Mesenchymal stem cell (in vitro differentiated cells and primary cell): ENCODE measurements at regions not wholly inside any gene's neighbourhood (a gene's known extent, or its start where the extent isn't known, plus 50 kb on each side); places are given as distances from the start of the nearest gene placed in this dataset.

Source experiments
- DNase-seq: peaks from one replicate; pipeline ENCODE4 v3.0.0-alpha.2; 2013
- H2AFZ ChIP-seq: one replicate; pipeline ENCODE4 v1.6.1; 2013; ENCODE audit warnings: low read depth, mild to moderate bottlenecking, control low read depth, inconsistent platforms, low read length, moderate library complexity
- H2AK5ac ChIP-seq: 2 replicates; pipeline ENCODE4 v1.6.1; 2013; ENCODE audit warnings: low read length, moderate library complexity, mild to moderate bottlenecking, inconsistent platforms; ENCODE audit not compliant: severe bottlenecking
- H2BK120ac ChIP-seq: one replicate; pipeline ENCODE4 v1.6.1; 2013; ENCODE audit warnings: low read depth, mild to moderate bottlenecking, inconsistent platforms, low read length, moderate library complexity
- H2BK12ac ChIP-seq, 2 experiments: one replicate each; pipeline ENCODE4 v1.6.1; 2013; ENCODE audit warnings: inconsistent platforms in 2 of 2, low read length in 2 of 2, mild to moderate bottlenecking in 2 of 2, moderate library complexity in 2 of 2, control low read depth in 1 of 2
- H2BK15ac ChIP-seq: one replicate; pipeline ENCODE4 v1.6.1; 2013; ENCODE audit warnings: mild to moderate bottlenecking, low read depth, inconsistent platforms; ENCODE audit not compliant: poor library complexity, severe bottlenecking
- H2BK5ac ChIP-seq: 2 replicates; pipeline ENCODE4 v1.6.1; 2013; ENCODE audit warnings: low read depth, mild to moderate bottlenecking, low read length, control low read depth, inconsistent platforms; ENCODE audit not compliant: poor library complexity, severe bottlenecking
- H3K14ac ChIP-seq, 2 experiments: one replicate each; pipeline ENCODE4 v1.6.1; 2013; ENCODE audit warnings: inconsistent platforms in 2 of 2, low read length in 2 of 2, control low read depth in 1 of 2, mild to moderate bottlenecking in 1 of 2, moderate library complexity in 1 of 2
- H3K18ac ChIP-seq, 2 experiments: one replicate each; pipeline ENCODE4 v1.6.1; 2013; ENCODE audit warnings: inconsistent platforms in 2 of 2, low read length in 2 of 2, control low read depth in 1 of 2, low read depth in 1 of 2, mild to moderate bottlenecking in 1 of 2
- H3K23ac ChIP-seq, 2 experiments: one replicate each; pipeline ENCODE4 v1.6.1; 2013; ENCODE audit warnings: inconsistent platforms in 2 of 2, low read length in 2 of 2, mild to moderate bottlenecking in 2 of 2, moderate library complexity in 2 of 2, control low read depth in 1 of 2
- H3K27ac ChIP-seq: 2 replicates; pipeline ENCODE4 v1.5.1; 2013; ENCODE audit warnings: mild to moderate bottlenecking, moderate library complexity, low read length, control low read depth, inconsistent platforms; ENCODE audit not compliant: poor library complexity, severe bottlenecking
- H3K27me3 ChIP-seq, 2 experiments: 2 replicates each; pipeline versions ENCODE4 v1.6.1 to v1.7.0; 2013; ENCODE audit warnings: low read length in 2 of 2, mild to moderate bottlenecking in 2 of 2, moderate library complexity in 2 of 2, control low read depth in 1 of 2, inconsistent platforms in 1 of 2; ENCODE audit not compliant: control insufficient read depth in 1 of 2, insufficient read depth in 1 of 2
- H3K36me3 ChIP-seq, 2 experiments: 2 replicates each; pipeline versions ENCODE4 v1.6.1 to v1.7.0; 2013; ENCODE audit warnings: low read length in 2 of 2, control low read depth in 1 of 2, inconsistent platforms in 1 of 2, low read depth in 1 of 2, mild to moderate bottlenecking in 1 of 2; ENCODE audit not compliant: insufficient read depth in 2 of 2, control insufficient read depth in 1 of 2
- H3K4ac ChIP-seq, 2 experiments: one replicate each; pipeline ENCODE4 v1.6.1; 2013; ENCODE audit warnings: inconsistent platforms in 2 of 2, low read length in 2 of 2, mild to moderate bottlenecking in 2 of 2, moderate library complexity in 2 of 2, control low read depth in 1 of 2, low read depth in 1 of 2
- H3K4me1 ChIP-seq: 2 replicates; pipeline ENCODE4 v1.6.1; 2013; ENCODE audit warnings: low read depth, low read length, control low read depth; ENCODE audit not compliant: control insufficient read depth, insufficient read depth
- H3K4me2 ChIP-seq: 2 replicates; pipeline ENCODE4 v1.6.1; 2013; ENCODE audit warnings: low read length, mild to moderate bottlenecking, inconsistent platforms; ENCODE audit not compliant: poor library complexity, severe bottlenecking
- H3K4me3 ChIP-seq, 2 experiments: 2 replicates each; pipeline versions ENCODE4 v1.5.1 to v1.7.0; 2013; ENCODE audit warnings: low read length in 2 of 2, mild to moderate bottlenecking in 2 of 2, control low read depth in 1 of 2, low read depth in 1 of 2; ENCODE audit not compliant: insufficient read depth in 1 of 2
- H3K79me1 ChIP-seq: replicated peaks from 2 replicates; pipeline ENCODE4 v1.6.1; 2013; ENCODE audit warnings: mild to moderate bottlenecking, control low read depth, low read length, inconsistent platforms; ENCODE audit not compliant: poor library complexity, severe bottlenecking
- H3K9ac ChIP-seq: 2 replicates; pipeline ENCODE4 v1.7.0; 2013; ENCODE audit warnings: mild to moderate bottlenecking, low read length, moderate library complexity
- H3K9me3 ChIP-seq: 2 replicates; pipeline ENCODE4 v1.7.0; 2013; ENCODE audit warnings: mild to moderate bottlenecking, low read length; ENCODE audit not compliant: control insufficient read depth
- H4K8ac ChIP-seq: one replicate; pipeline ENCODE4 v1.6.1; 2013; ENCODE audit warnings: inconsistent platforms, mild to moderate bottlenecking, low read length, moderate library complexity
- H4K91ac ChIP-seq: one replicate; pipeline ENCODE4 v1.6.1; 2013; ENCODE audit warnings: mild to moderate bottlenecking, low read length, inconsistent platforms
- WGBS: methylation state at CpG from one replicate; pipeline ENCODE4 v1.1.7; 2013; ENCODE audit warnings: mixed read lengths; 5-methylcytosine and 5-hydroxymethylcytosine counted together

- H3K27me3 ChIP-seq: peaks cover 30 to 59% of the 10 kb centered on the region in 2 experiments
- no peak overlapping the region for H3K14ac ChIP-seq
- no peak overlapping the region for H4K91ac ChIP-seq
- no peak overlapping the region for H3K9ac ChIP-seq
- no peak overlapping the region for H2BK5ac ChIP-seq
- H2AFZ ChIP-seq: no peak overlapping the region
- H3K79me1 ChIP-seq: no peaks in the 10 kb centered on the region
- H2BK12ac ChIP-seq: no peak overlapping the region
- H3K18ac ChIP-seq: no peak overlapping the region
- H3K27ac ChIP-seq: no peak overlapping the region
- H3K4me3 ChIP-seq: no peak overlapping the region
- H4K8ac ChIP-seq: no peak overlapping the region
- no peak overlapping the region for H3K23ac ChIP-seq
- no peak overlapping the region for H3K4ac ChIP-seq
- H3K4me1 ChIP-seq: no peaks in the 10 kb centered on the region
- no peak overlapping the region for H2BK15ac ChIP-seq
- H3K9me3 ChIP-seq: no peaks in the 10 kb centered on the region
- H3K36me3 ChIP-seq: no peaks in the 10 kb centered on the region
- H3K4me2 ChIP-seq: no peak overlapping the region
- WGBS: 100% methylated on average over 1 of the region's 2 CpGs
- H2AK5ac ChIP-seq: no peak overlapping the region
- H2BK120ac ChIP-seq: no peak overlapping the region
- DNase-seq: no peak
Observed at GRCh38 chr11:20248871-20249270, 88.6 kb upstream of the DBX1 start.

- Histone ChIP-seq H3K23ac (no peak overlapping the region), H3K79me1 (no peaks in the 10 kb centered on the region), H3K9me3 (no peaks in the 10 kb centered on the region), H3K4me2 (no peak overlapping the region), H2BK12ac (no peak overlapping the region), H4K8ac (no peak overlapping the region), H3K14ac (no peak overlapping the region), H2AFZ (no peak overlapping the region), H3K27me3 (peaks cover 32 to 55% of the 10 kb centered on the region in 2 experiments), H3K9ac (no peak overlapping the region), H2AK5ac (no peak overlapping the region), H2BK120ac (no peak overlapping the region), H2BK5ac (no peak overlapping the region), H3K4me3 (no peak overlapping the region), H3K36me3 (no peaks in the 10 kb centered on the region), H3K4ac (no peak overlapping the region), H2BK15ac (no peak overlapping the region), H3K27ac (no peak overlapping the region), H3K4me1 (no peaks in the 10 kb centered on the region), H3K18ac (no peak overlapping the region), H4K91ac (no peak overlapping the region)
- no peak for DNase-seq
- 63% methylated on average over 4 of the region's 6 CpGs for WGBS
Observed at GRCh38 chr11:20248121-20248772, 88.0 kb upstream of the DBX1 start.

- H3K14ac ChIP-seq: no peak overlapping the region
- no peaks in the 10 kb centered on the region for H3K9me3 ChIP-seq
- no peak for DNase-seq
- H2BK5ac ChIP-seq: no peak overlapping the region
- no peak overlapping the region for H3K4me2 ChIP-seq
- H3K4me3 ChIP-seq: no peak overlapping the region
- H3K9ac ChIP-seq: no peak overlapping the region
- H2BK15ac ChIP-seq: no peak overlapping the region
- no peak overlapping the region for H2BK12ac ChIP-seq
- no peak overlapping the region for H2AFZ ChIP-seq
- no peak overlapping the region for H4K91ac ChIP-seq
- WGBS: 45% methylated on average over 9 of the region's 9 CpGs
- H3K23ac ChIP-seq: no peak overlapping the region
- H3K27ac ChIP-seq: no peak overlapping the region
- no peaks in the 10 kb centered on the region for H3K4me1 ChIP-seq
- H3K18ac ChIP-seq: no peak overlapping the region
- H2BK120ac ChIP-seq: no peak overlapping the region
- no peak overlapping the region for H3K4ac ChIP-seq
- no peaks in the 10 kb centered on the region for H3K79me1 ChIP-seq
- no peak overlapping the region for H4K8ac ChIP-seq
- H3K27me3 ChIP-seq: peaks cover 36 to 55% of the 10 kb centered on the region in 2 experiments
- no peaks in the 10 kb centered on the region for H3K36me3 ChIP-seq
- H2AK5ac ChIP-seq: no peak overlapping the region
Observed at GRCh38 chr11:20247591-20248007, 87.3 kb upstream of the DBX1 start.

GRCh38 chr11:20243974-20244373 is 83.7 kb upstream of the DBX1 start:
- DNase-seq: no peak
- Histone ChIP-seq H2AFZ (no peak overlapping the region), H3K27ac (no peak overlapping the region), H3K4ac (no peak overlapping the region), H3K9ac (no peak overlapping the region), H3K9me3 (no peaks in the 10 kb centered on the region), H2AK5ac (no peak overlapping the region), H2BK15ac (no peak overlapping the region), H3K27me3 (peaks cover 29 to 30% of the 10 kb centered on the region in 2 experiments), H2BK5ac (no peak overlapping the region), H3K4me2 (no peak overlapping the region), H3K18ac (no peak overlapping the region), H4K91ac (no peak overlapping the region), H4K8ac (no peak overlapping the region), H3K4me3 (no peak overlapping the region), H2BK12ac (no peak overlapping the region), H3K79me1 (no peaks in the 10 kb centered on the region), H3K36me3 (no peaks in the 10 kb centered on the region), H3K23ac (no peak overlapping the region), H3K4me1 (no peaks in the 10 kb centered on the region), H3K14ac (no peak overlapping the region), H2BK120ac (no peak overlapping the region)
- 75% methylated on average over 3 of the region's 3 CpGs for WGBS
